Ascending aorta (tissue), 2 donors: ENCODE measurements at regions not wholly inside any gene's neighbourhood (a gene's known extent, or its start where the extent isn't known, plus 50 kb on each side); places are given as distances from the start of the nearest gene placed in this dataset.

Experiments used
- DNase-seq, 2 donors: peaks; one replicate each; pipeline ENCODE4 v3.0.0-alpha.2; 2019; ENCODE audit warnings: low spot score in 2 of 2
- H3K27ac ChIP-seq, 2 donors: fragments of 200-600 bp; sonication (generic); one replicate each; pipeline ENCODE4 v1.5.1; 2016 to 2017; ENCODE audit warnings: mild to moderate bottlenecking in 1 of 2
- H3K27me3 ChIP-seq: fragments of 200-600 bp; sonication (generic); one replicate; pipeline ENCODE4 v1.5.1; 2017
- H3K36me3 ChIP-seq, 2 donors: fragments of 200-600 bp; sonication (generic); one replicate each; pipeline ENCODE4 v1.5.1; 2016
- H3K4me1 ChIP-seq, 2 donors: fragments of 200-600 bp; sonication (generic); one replicate each; pipeline ENCODE4 v1.5.1; 2016 to 2017; ENCODE audit warnings: mild to moderate bottlenecking in 1 of 2
- H3K4me3 ChIP-seq, 2 donors: fragments of 200-600 bp; sonication (generic); one replicate each; pipeline ENCODE4 v1.5.1; 2016 to 2017; ENCODE audit warnings: mild to moderate bottlenecking in 1 of 2
- H3K9me3 ChIP-seq, 2 donors: fragments of 200-600 bp; sonication (generic); one replicate each; pipeline ENCODE4 v1.5.1; 2016
- intact Hi-C: fragments of 100-400 bp; cut with DNase I; formaldehyde crosslinking; loops from one replicate; pipeline ENCODE4 v1.15.1; 2023
- TF ChIP-seq, protein P1 (sequence below), 3 experiments: fragments of 200-600 bp in 2 of 3; fragments of 450-650 bp in 1 of 3; sonication (generic) in 2 of 3; IDR thresholded peaks; one replicate each; pipeline ENCODE4 v1.5.1; 2016 to 2019; ENCODE audit warnings: antibody characterized with exemption in 3 of 3, mild to moderate bottlenecking in 1 of 3, moderate library complexity in 1 of 3

- Histone ChIP-seq H3K9me3 (peaks cover 0 to 9% of the 10 kb centered on the region in 2 donors), H3K36me3 (no peaks in the 10 kb centered on the region), H3K4me3 (no peak overlapping the region), H3K4me1 (no peaks in the 10 kb centered on the region), H3K27me3 (no peaks in the 10 kb centered on the region), H3K27ac (no peak overlapping the region)
- intact Hi-C loops = no loop called here
- TF ChIP-seq, protein P1, sequence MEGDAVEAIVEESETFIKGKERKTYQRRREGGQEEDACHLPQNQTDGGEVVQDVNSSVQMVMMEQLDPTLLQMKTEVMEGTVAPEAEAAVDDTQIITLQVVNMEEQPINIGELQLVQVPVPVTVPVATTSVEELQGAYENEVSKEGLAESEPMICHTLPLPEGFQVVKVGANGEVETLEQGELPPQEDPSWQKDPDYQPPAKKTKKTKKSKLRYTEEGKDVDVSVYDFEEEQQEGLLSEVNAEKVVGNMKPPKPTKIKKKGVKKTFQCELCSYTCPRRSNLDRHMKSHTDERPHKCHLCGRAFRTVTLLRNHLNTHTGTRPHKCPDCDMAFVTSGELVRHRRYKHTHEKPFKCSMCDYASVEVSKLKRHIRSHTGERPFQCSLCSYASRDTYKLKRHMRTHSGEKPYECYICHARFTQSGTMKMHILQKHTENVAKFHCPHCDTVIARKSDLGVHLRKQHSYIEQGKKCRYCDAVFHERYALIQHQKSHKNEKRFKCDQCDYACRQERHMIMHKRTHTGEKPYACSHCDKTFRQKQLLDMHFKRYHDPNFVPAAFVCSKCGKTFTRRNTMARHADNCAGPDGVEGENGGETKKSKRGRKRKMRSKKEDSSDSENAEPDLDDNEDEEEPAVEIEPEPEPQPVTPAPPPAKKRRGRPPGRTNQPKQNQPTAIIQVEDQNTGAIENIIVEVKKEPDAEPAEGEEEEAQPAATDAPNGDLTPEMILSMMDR (IDR thresholded peaks at IDR 0.05) = no peak
- DNase-seq = no peak
These were observed 67.3 kb upstream of the AASS start for GRCh38 chr7:122211362-122211761.

- intact Hi-C loops = no loop called here
These were observed 62.9 kb upstream of the AASS start for GRCh38 chr7:122206985-122207384.

GRCh38 chr7:122203814-122204213 lies 59.8 kb upstream of the AASS start:
- no peak overlapping the region for H3K27ac ChIP-seq
- H3K4me1 ChIP-seq = no peaks in the 10 kb centered on the region
- no peak overlapping the region for H3K4me3 ChIP-seq
- H3K36me3 ChIP-seq = no peaks in the 10 kb centered on the region
- no peak for DNase-seq
- peaks cover 0 to 9% of the 10 kb centered on the region in 2 donors for H3K9me3 ChIP-seq
- no peaks in the 10 kb centered on the region for H3K27me3 ChIP-seq
- TF ChIP-seq, protein P1 (IDR thresholded peaks at IDR 0.05) = no peak
- intact Hi-C loops = no loop called here

More at GRCh38 chr7:122206985-122207384, 62.9 kb upstream of the AASS start:
- Histone ChIP-seq H3K4me3 (no peak overlapping the region), H3K9me3 (peaks cover 0 to 9% of the 10 kb centered on the region in 2 donors), H3K36me3 (no peaks in the 10 kb centered on the region), H3K27ac (no peak overlapping the region), H3K4me1 (no peaks in the 10 kb centered on the region), H3K27me3 (no peaks in the 10 kb centered on the region)
- TF ChIP-seq, protein P1 (IDR thresholded peaks at IDR 0.05) = no peak
- DNase-seq = no peak

GRCh38 chr7:122200888-122201287 lies 56.8 kb upstream of the AASS start:
- TF ChIP-seq, protein P1 (IDR thresholded peaks at IDR 0.05) = no peak
- Histone ChIP-seq H3K4me3 (no peak overlapping the region), H3K27ac (no peak overlapping the region), H3K9me3 (no peaks in the 10 kb centered on the region), H3K4me1 (no peaks in the 10 kb centered on the region), H3K27me3 (no peaks in the 10 kb centered on the region), H3K36me3 (no peaks in the 10 kb centered on the region)
- intact Hi-C loops = no loop called here
- DNase-seq = no peak

DNA sequence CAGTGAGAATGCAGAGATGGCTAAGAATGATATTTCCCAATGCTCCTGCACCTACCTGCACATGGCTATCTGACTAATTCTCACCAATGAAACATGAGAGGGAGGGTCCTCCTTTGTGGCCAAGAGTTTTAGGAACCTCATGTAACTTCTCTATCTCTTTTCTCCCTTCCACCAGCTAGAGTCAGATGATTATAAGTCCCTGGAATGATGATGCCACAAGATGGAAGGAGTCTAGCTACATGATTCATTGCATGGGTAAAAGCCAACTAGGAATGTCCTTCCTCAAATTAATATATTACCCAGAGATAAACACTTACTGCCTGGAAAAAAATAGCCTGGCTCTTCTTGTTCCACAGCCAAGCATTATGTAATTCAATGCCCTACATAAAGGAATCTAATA lies 55.1 kb upstream of the AASS start:
- TF ChIP-seq, protein P1 (IDR thresholded peaks at IDR 0.05) = no peak
- no peaks in the 10 kb centered on the region for H3K27me3 ChIP-seq
- H3K27ac ChIP-seq = no peak overlapping the region
- intact Hi-C loops = no loop called here
- no peak overlapping the region for H3K4me3 ChIP-seq
- no peaks in the 10 kb centered on the region for H3K36me3 ChIP-seq
- no peaks in the 10 kb centered on the region for H3K9me3 ChIP-seq
- H3K4me1 ChIP-seq = no peaks in the 10 kb centered on the region
- DNase-seq = no peak

DNA sequence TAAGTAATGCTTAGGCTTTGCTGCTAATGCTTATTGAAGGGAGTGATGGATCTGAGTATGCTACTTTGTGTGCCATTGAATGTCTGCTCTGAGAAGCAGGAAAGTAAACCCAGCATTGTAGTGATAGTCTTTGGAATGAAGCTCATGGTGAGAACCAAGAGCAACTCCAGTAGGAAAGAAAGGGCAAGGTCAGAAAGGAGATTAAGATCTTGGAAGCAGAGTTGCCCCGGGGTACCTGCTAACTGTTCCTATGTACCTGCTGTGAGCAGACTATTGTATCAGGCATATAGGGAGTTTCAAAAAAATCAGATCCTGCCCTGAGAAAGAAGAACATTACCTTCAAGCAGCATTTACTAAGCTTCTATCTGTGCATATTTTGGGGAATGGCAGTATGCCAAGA lies 54.5 kb upstream of the AASS start:
- Histone ChIP-seq H3K27ac (no peak overlapping the region), H3K9me3 (no peaks in the 10 kb centered on the region), H3K27me3 (no peaks in the 10 kb centered on the region), H3K4me1 (no peaks in the 10 kb centered on the region), H3K4me3 (no peak overlapping the region), H3K36me3 (no peaks in the 10 kb centered on the region)
- intact Hi-C loops = no loop called here
- no peak for DNase-seq
- TF ChIP-seq, protein P1 (IDR thresholded peaks at IDR 0.05) = no peak
